IMR-90 (cell line): ENCODE measurements at regions not wholly inside any gene's neighbourhood (a gene's known extent, or its start where the extent isn't known, plus 50 kb on each side); places are given as distances from the start of the nearest gene placed in this dataset.

Experiments
- CEBPB ChIP-seq: IDR thresholded peaks from 2 replicates; pipeline ENCODE4 v1.6.1; 2012; ENCODE audit warnings: low read depth, low read length, improper control_type of control experiment
- CTCF ChIP-seq: conservative IDR thresholded peaks from 2 replicates; pipeline ENCODE4 v1.5.1; 2012; ENCODE audit warnings: mild to moderate bottlenecking, low read depth, low read length, improper control_type of control experiment

DNA sequence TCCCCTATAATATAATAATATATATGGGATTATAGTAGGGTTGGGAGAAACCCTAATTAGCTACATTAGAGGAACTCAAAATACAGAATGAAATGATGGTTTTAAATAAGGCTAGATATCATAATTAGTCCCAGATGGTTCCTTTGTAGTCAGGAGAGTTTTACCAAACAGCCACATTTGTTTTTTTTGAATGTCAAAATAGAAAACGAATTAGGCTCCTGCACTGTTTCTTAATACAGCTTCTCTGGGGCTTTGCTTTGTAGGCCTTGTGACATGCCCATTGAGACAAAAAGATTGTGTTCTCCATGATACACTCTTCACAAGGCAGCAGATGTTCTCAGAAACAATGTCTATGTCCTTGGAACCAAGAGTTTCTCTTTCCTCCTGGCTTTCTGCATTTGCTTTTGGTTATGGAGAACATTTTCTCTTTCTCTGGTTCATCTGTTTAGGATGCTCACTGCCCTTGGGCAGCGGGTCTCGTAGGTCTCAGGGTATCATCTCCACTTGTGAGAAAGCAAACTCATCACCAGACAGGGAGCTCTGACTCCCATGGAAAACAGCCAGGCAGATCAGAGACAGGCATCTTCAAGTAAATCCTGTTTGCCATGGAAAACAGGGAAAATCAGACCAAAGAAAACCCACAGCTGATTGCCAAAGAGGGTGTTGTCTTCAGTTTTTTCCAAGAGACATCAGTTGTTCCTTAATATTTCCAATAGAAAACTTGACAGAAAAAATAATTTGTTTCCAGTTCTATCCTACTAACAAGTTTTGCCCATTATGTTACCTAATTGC is 54.1 kb upstream of the RPS23 start:
- TF ChIP-seq CTCF (no peak), CEBPB (no peak)
